Stomach (tissue), 4 donors: ENCODE measurements at regions not wholly inside any gene's neighbourhood (a gene's known extent, or its start where the extent isn't known, plus 50 kb on each side); places are given as distances from the start of the nearest gene placed in this dataset.

ENCODE experiments used
- POLR2A ChIP-seq, 4 donors: fragments of 450-650 bp; IDR thresholded peaks; one replicate each; pipeline ENCODE4 v1.6.1; 2016; ENCODE audit warnings: antibody characterized with exemption in 4 of 4, control low read depth in 2 of 4, mild to moderate bottlenecking in 1 of 4, moderate library complexity in 1 of 4
- TF ChIP-seq, protein P1 (sequence below), 7 experiments: fragments of 450-650 bp in 4 of 7; fragments of 200-600 bp in 3 of 7; sonication (generic) in 3 of 7; IDR thresholded peaks; one replicate each; pipeline ENCODE4 v1.5.1; 2016 to 2019; ENCODE audit warnings: antibody characterized with exemption in 7 of 7, control low read depth in 2 of 7, mild to moderate bottlenecking in 1 of 7

GRCh38 chr20:46833360-46833759 is 61.3 kb upstream of the EYA2 start:
- no peak for TF ChIP-seq POLR2A (IDR thresholded peaks at IDR 0.05)
- TF ChIP-seq, protein P1, sequence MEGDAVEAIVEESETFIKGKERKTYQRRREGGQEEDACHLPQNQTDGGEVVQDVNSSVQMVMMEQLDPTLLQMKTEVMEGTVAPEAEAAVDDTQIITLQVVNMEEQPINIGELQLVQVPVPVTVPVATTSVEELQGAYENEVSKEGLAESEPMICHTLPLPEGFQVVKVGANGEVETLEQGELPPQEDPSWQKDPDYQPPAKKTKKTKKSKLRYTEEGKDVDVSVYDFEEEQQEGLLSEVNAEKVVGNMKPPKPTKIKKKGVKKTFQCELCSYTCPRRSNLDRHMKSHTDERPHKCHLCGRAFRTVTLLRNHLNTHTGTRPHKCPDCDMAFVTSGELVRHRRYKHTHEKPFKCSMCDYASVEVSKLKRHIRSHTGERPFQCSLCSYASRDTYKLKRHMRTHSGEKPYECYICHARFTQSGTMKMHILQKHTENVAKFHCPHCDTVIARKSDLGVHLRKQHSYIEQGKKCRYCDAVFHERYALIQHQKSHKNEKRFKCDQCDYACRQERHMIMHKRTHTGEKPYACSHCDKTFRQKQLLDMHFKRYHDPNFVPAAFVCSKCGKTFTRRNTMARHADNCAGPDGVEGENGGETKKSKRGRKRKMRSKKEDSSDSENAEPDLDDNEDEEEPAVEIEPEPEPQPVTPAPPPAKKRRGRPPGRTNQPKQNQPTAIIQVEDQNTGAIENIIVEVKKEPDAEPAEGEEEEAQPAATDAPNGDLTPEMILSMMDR (IDR thresholded peaks at IDR 0.05): no peak
